ENCODE measurements at regions not wholly inside any gene's neighbourhood (a gene's known extent, or its start where the extent isn't known, plus 50 kb on each side); places are given as distances from the start of the nearest gene placed in this dataset.

- TF ChIP-seq EZH2 (IDR thresholded peaks at IDR 0.05; ENCODE audit: borderline replicate concordance, low read length), result no peak
- no peak for TF ChIP-seq CTCF (IDR thresholded peaks at IDR 0.05; ENCODE audit: low read length)
Observed at GRCh38 chr10:117632406-117632805, 89.9 kb downstream of the EMX2 start.

Data from OCI-LY1 (cell line).